ENCODE measurements at regions not wholly inside any gene's neighbourhood (a gene's known extent, or its start where the extent isn't known, plus 50 kb on each side); places are given as distances from the start of the nearest gene placed in this dataset.

- TF ChIP-seq EZH2 (IDR thresholded peaks at IDR 0.05; ENCODE audit: low read length, missing control alignments) (no peak), CTCF (conservative IDR thresholded peaks at IDR 0.05 in 1 of 2, IDR thresholded peaks at IDR 0.05 in 1 of 2; ENCODE audit: low read depth in 1 of 2, low read length in 2 of 2) (no peak)
- no peak overlapping the region for H2AFZ ChIP-seq (ENCODE audit: low read length)
- no peak overlapping the region for H3K27ac ChIP-seq (ENCODE audit: insufficient read depth, low read length)
These were observed 350.8 kb upstream of the NFE2L3 start for GRCh38 chr7:25801214-25801613.

GRCh38 chr7:25802057-25802456 is 349.9 kb upstream of the NFE2L3 start:
- Histone ChIP-seq H3K9ac (ENCODE audit: insufficient read depth, low read length) (no peak overlapping the region), H2AFZ (ENCODE audit: low read length) (no peak overlapping the region), H3K4me1 (ENCODE audit: control insufficient read depth, extremely low read depth, insufficient read depth, low read length) (no peaks in the 10 kb centered on the region), H3K9me3 (ENCODE audit: control insufficient read depth, insufficient read depth, low read depth, low read length) (no peaks in the 10 kb centered on the region), H3K27ac (ENCODE audit: insufficient read depth, low read length) (no peak overlapping the region), H3K4me3 (replicated peaks in 1 of 4; ENCODE audit: control extremely low read depth in 1 of 4, insufficient read depth in 1 of 4, low read depth in 3 of 4, low read length in 4 of 4) (no peak overlapping the region), H3K27me3 (ENCODE audit: control insufficient read depth, insufficient read depth, low read length) (no peaks in the 10 kb centered on the region), H3K36me3 (ENCODE audit: control insufficient read depth, insufficient read depth, low read length) (no peaks in the 10 kb centered on the region), H3K79me2 (ENCODE audit: control insufficient read depth, insufficient read depth, low read length) (no peaks in the 10 kb centered on the region), H4K20me1 (ENCODE audit: control insufficient read depth, extremely low read depth, insufficient read depth, low read length) (no peaks in the 10 kb centered on the region), H3K4me2 (ENCODE audit: extremely low read depth, insufficient read depth, low read length) (no peak overlapping the region)
- TF ChIP-seq CTCF (conservative IDR thresholded peaks at IDR 0.05 in 1 of 2, IDR thresholded peaks at IDR 0.05 in 1 of 2; ENCODE audit: low read depth in 1 of 2, low read length in 2 of 2) (no peak), EZH2 (IDR thresholded peaks at IDR 0.05; ENCODE audit: low read length, missing control alignments) (no peak)
- DNase-seq (ENCODE audit: low read depth in 2 of 2): no peak

More at GRCh38 chr7:25801214-25801613, 350.8 kb upstream of the NFE2L3 start:
- Histone ChIP-seq H3K4me3 (replicated peaks in 1 of 4; ENCODE audit: control extremely low read depth in 1 of 4, insufficient read depth in 1 of 4, low read depth in 3 of 4, low read length in 4 of 4) (no peak overlapping the region), H3K36me3 (ENCODE audit: control insufficient read depth, insufficient read depth, low read length) (no peaks in the 10 kb centered on the region), H3K4me1 (ENCODE audit: control insufficient read depth, extremely low read depth, insufficient read depth, low read length) (no peaks in the 10 kb centered on the region), H3K27me3 (ENCODE audit: control insufficient read depth, insufficient read depth, low read length) (no peaks in the 10 kb centered on the region), H3K9ac (ENCODE audit: insufficient read depth, low read length) (no peak overlapping the region), H4K20me1 (ENCODE audit: control insufficient read depth, extremely low read depth, insufficient read depth, low read length) (no peaks in the 10 kb centered on the region), H3K4me2 (ENCODE audit: extremely low read depth, insufficient read depth, low read length) (no peak overlapping the region), H3K9me3 (ENCODE audit: control insufficient read depth, insufficient read depth, low read depth, low read length) (no peaks in the 10 kb centered on the region), H3K79me2 (ENCODE audit: control insufficient read depth, insufficient read depth, low read length) (no peaks in the 10 kb centered on the region)
- no peak for DNase-seq (ENCODE audit: low read depth in 2 of 2)

- Histone ChIP-seq H3K36me3 (ENCODE audit: control insufficient read depth, insufficient read depth, low read length) (no peaks in the 10 kb centered on the region), H3K9me3 (ENCODE audit: control insufficient read depth, insufficient read depth, low read depth, low read length) (no peaks in the 10 kb centered on the region), H3K27ac (ENCODE audit: insufficient read depth, low read length) (no peak overlapping the region), H3K79me2 (ENCODE audit: control insufficient read depth, insufficient read depth, low read length) (no peaks in the 10 kb centered on the region), H3K9ac (ENCODE audit: insufficient read depth, low read length) (no peak overlapping the region), H3K27me3 (ENCODE audit: control insufficient read depth, insufficient read depth, low read length) (no peaks in the 10 kb centered on the region), H3K4me2 (ENCODE audit: extremely low read depth, insufficient read depth, low read length) (no peak overlapping the region), H3K4me3 (replicated peaks in 1 of 4; ENCODE audit: control extremely low read depth in 1 of 4, insufficient read depth in 1 of 4, low read depth in 3 of 4, low read length in 4 of 4) (no peak overlapping the region), H3K4me1 (ENCODE audit: control insufficient read depth, extremely low read depth, insufficient read depth, low read length) (no peaks in the 10 kb centered on the region), H2AFZ (ENCODE audit: low read length) (no peak overlapping the region), H4K20me1 (ENCODE audit: control insufficient read depth, extremely low read depth, insufficient read depth, low read length) (no peaks in the 10 kb centered on the region)
- TF ChIP-seq EZH2 (IDR thresholded peaks at IDR 0.05; ENCODE audit: low read length, missing control alignments): no peak
- no peak for TF ChIP-seq CTCF (conservative IDR thresholded peaks at IDR 0.05 in 1 of 2, IDR thresholded peaks at IDR 0.05 in 1 of 2; ENCODE audit: low read depth in 1 of 2, low read length in 2 of 2)
- DNase-seq (ENCODE audit: low read depth in 2 of 2): no peak
These were observed 349.5 kb upstream of the NFE2L3 start for GRCh38 chr7:25802473-25802872.
